Hematopoietic multipotent progenitor cell treated with erythropoietin and hydrocortisone succinate and interleukin-3 and kit ligand, for 17 days (in vitro differentiated cells): ENCODE measurements at regions not wholly inside any gene's neighbourhood (a gene's known extent, or its start where the extent isn't known, plus 50 kb on each side); places are given as distances from the start of the nearest gene placed in this dataset.
"Not testable (repeated sequence)": the region's sequence is repeated elsewhere in the genome, so short reads cannot be mapped to it uniquely, and the experiment has no call there.

Experiments used
- DNase-seq: peaks from one replicate; pipeline ENCODE4 v3.0.0-alpha.2; 2015; ENCODE audit warnings: low spot score

GRCh38 chr17:51389875-51390274 is 129.5 kb downstream of the UTP18 start:
- no peak for DNase-seq

GRCh38 chr17:51391982-51392654 is 131.8 kb downstream of the UTP18 start:
- DNase-seq, result no peak

- no peak for DNase-seq
These were observed 135.3 kb downstream of the UTP18 start for GRCh38 chr17:51395621-51396020.

- DNase-seq, result no peak
These were observed 137.2 kb downstream of the UTP18 start for GRCh38 chr17:51397361-51398127.

- DNase-seq, result no peak
These were observed 137.8 kb downstream of the UTP18 start for GRCh38 chr17:51398128-51398525.

- no peak for DNase-seq
These were observed 138.3 kb downstream of the UTP18 start for GRCh38 chr17:51398687-51399086.

- no peak for DNase-seq
These were observed 140.9 kb downstream of the UTP18 start for GRCh38 chr17:51401279-51401678.

- DNase-seq, result no peak
These were observed 142.6 kb downstream of the UTP18 start for GRCh38 chr17:51402899-51403298.

GRCh38 chr17:51407576-51407975 is 147.2 kb downstream of the UTP18 start:
- DNase-seq, result no peak

GRCh38 chr17:51419476-51419875 is 159.1 kb downstream of the UTP18 start:
- DNase-seq, result no peak

GRCh38 chr17:51421525-51421924 is 161.2 kb downstream of the UTP18 start:
- no peak for DNase-seq

- DNase-seq, result no peak
These were observed 162.3 kb downstream of the UTP18 start for GRCh38 chr17:51422634-51423033.

GRCh38 chr17:51423421-51424160 is 163.2 kb downstream of the UTP18 start:
- no peak for DNase-seq

- DNase-seq, result no peak
These were observed 165.4 kb downstream of the UTP18 start for GRCh38 chr17:51425773-51426172.

- no peak for DNase-seq
These were observed 167.0 kb downstream of the UTP18 start for GRCh38 chr17:51427323-51427811.

GRCh38 chr17:51427856-51428255 is 167.5 kb downstream of the UTP18 start:
- no peak for DNase-seq

GRCh38 chr17:51428668-51429495 is 168.5 kb downstream of the UTP18 start:
- DNase-seq, result no peak

- not testable (repeated sequence) for DNase-seq
These were observed 169.6 kb downstream of the UTP18 start for GRCh38 chr17:51429938-51430337.

- DNase-seq, result no peak
These were observed 170.2 kb downstream of the UTP18 start for GRCh38 chr17:51430591-51430990.

GRCh38 chr17:51434434-51435170 is 174.3 kb downstream of the UTP18 start:
- DNase-seq, result no peak

GRCh38 chr17:51435171-51435552 is 174.8 kb downstream of the UTP18 start:
- DNase-seq, result no peak
